Fibroblast of the aortic adventitia (primary cell): ENCODE measurements at regions not wholly inside any gene's neighbourhood (a gene's known extent, or its start where the extent isn't known, plus 50 kb on each side); places are given as distances from the start of the nearest gene placed in this dataset.
"Not testable (repeated sequence)": the region's sequence is repeated elsewhere in the genome, so short reads cannot be mapped to it uniquely, and the experiment has no call there.

Source experiments
- DNase-seq: peaks from one replicate; pipeline ENCODE4 v3.0.0-alpha.2; 2010; ENCODE audit warnings: low read depth
- H3K4me3 ChIP-seq: 2 replicates; pipeline ENCODE4 v1.5.1; 2011; ENCODE audit warnings: low read depth, mild to moderate bottlenecking, control low read depth, low read length, moderate library complexity
- CTCF ChIP-seq: IDR thresholded peaks from 2 replicates; pipeline ENCODE4 v1.5.1; 2011; ENCODE audit warnings: mild to moderate bottlenecking, low read length, control low read depth, inconsistent platforms; ENCODE audit not compliant: insufficient read depth

- no peak overlapping the region for H3K4me3 ChIP-seq
- no peak for DNase-seq
- no peak for TF ChIP-seq CTCF
Measured at GRCh38 chr21:35470522-35470921, 421.4 kb upstream of the RUNX1 start.

GRCh38 chr21:35469498-35469897 lies 420.4 kb upstream of the RUNX1 start:
- DNase-seq, result peak; percentile 38
- H3K4me3 ChIP-seq, result no peak overlapping the region
- no peak for TF ChIP-seq CTCF

GRCh38 chr21:35468991-35469390 lies 419.9 kb upstream of the RUNX1 start:
- DNase-seq, result no peak
- no peak for TF ChIP-seq CTCF
- H3K4me3 ChIP-seq, result no peak overlapping the region

GRCh38 chr21:35467566-35467965 lies 418.5 kb upstream of the RUNX1 start:
- DNase-seq, result no peak
- no peak overlapping the region for H3K4me3 ChIP-seq
- TF ChIP-seq CTCF, result no peak

GRCh38 chr21:35466681-35467080 lies 417.6 kb upstream of the RUNX1 start:
- not testable (repeated sequence) for H3K4me3 ChIP-seq, DNase-seq

GRCh38 chr21:35465741-35466140 lies 416.6 kb upstream of the RUNX1 start:
- no peak for TF ChIP-seq CTCF
- DNase-seq, result no peak
- no peak overlapping the region for H3K4me3 ChIP-seq

- H3K4me3 ChIP-seq, result no peak overlapping the region
Measured at GRCh38 chr21:35461700-35462099, 412.6 kb upstream of the RUNX1 start.

More at GRCh38 chr21:35461700-35462099, 412.6 kb upstream of the RUNX1 start:
- DNase-seq, result no peak
- no peak for TF ChIP-seq CTCF
